G401 (cell line): ENCODE measurements at regions not wholly inside any gene's neighbourhood (a gene's known extent, or its start where the extent isn't known, plus 50 kb on each side); places are given as distances from the start of the nearest gene placed in this dataset.

Experiments
- DNase-seq: peaks from one replicate; pipeline ENCODE4 v3.0.0-alpha.2; 2015; ENCODE audit warnings: low spot score
- in situ Hi-C: cut with HindIII; loops from 2 replicates; pipeline ENCODE4 v1.10.0; 2016; ENCODE audit warnings: low sequenced_read_pairs, mixed read lengths

- DNase-seq = no peak
- in situ Hi-C loops = no loop called here
Observed at GRCh38 chr3:159150180-159150579, 348.3 kb downstream of the MFSD1 start.

GRCh38 chr3:159151130-159151529 is 349.3 kb downstream of the MFSD1 start:
- no peak for DNase-seq
- in situ Hi-C loops = no loop called here

GRCh38 chr3:159157275-159157674 is 355.4 kb downstream of the MFSD1 start:
- in situ Hi-C loops = no loop called here
- no peak for DNase-seq

- in situ Hi-C loops = no loop called here
- DNase-seq = no peak
Observed at GRCh38 chr3:159158213-159158612, 356.4 kb downstream of the MFSD1 start.

- in situ Hi-C loops = no loop called here
- DNase-seq = no peak
Observed at GRCh38 chr3:159158801-159159200, 356.9 kb downstream of the MFSD1 start.

- in situ Hi-C loops = no loop called here
- DNase-seq = no peak
Observed at GRCh38 chr3:159159546-159159945, 357.7 kb downstream of the MFSD1 start.

GRCh38 chr3:159163656-159164055 is 361.8 kb downstream of the MFSD1 start:
- DNase-seq = no peak
- in situ Hi-C loops = no loop called here

GRCh38 chr3:159165961-159166360 is 364.1 kb downstream of the MFSD1 start:
- DNase-seq = no peak
- in situ Hi-C loops = no loop called here

GRCh38 chr3:159166899-159167586 is 365.2 kb downstream of the MFSD1 start:
- DNase-seq = no peak
- in situ Hi-C loops = no loop called here

GRCh38 chr3:159168788-159169187 is 366.9 kb downstream of the MFSD1 start:
- in situ Hi-C loops = no loop called here
- DNase-seq = no peak

- DNase-seq = no peak
- in situ Hi-C loops = no loop called here
Observed at GRCh38 chr3:159169828-159170227, 368.0 kb downstream of the MFSD1 start.

GRCh38 chr3:159170436-159171003 is 368.7 kb downstream of the MFSD1 start:
- in situ Hi-C loops = no loop called here
- DNase-seq = no peak

GRCh38 chr3:159171333-159171732 is 369.5 kb downstream of the MFSD1 start:
- in situ Hi-C loops = no loop called here
- no peak for DNase-seq

- in situ Hi-C loops = no loop called here
- DNase-seq = no peak
Observed at GRCh38 chr3:159172473-159172872, 370.6 kb downstream of the MFSD1 start.

GRCh38 chr3:159174715-159175692 is 373.1 kb downstream of the MFSD1 start:
- DNase-seq = no peak
- in situ Hi-C loops = no loop called here

GRCh38 chr3:159178209-159178897 is 376.5 kb downstream of the MFSD1 start:
- in situ Hi-C loops = no loop called here
- no peak for DNase-seq

- in situ Hi-C loops = no loop called here
- no peak for DNase-seq
Observed at GRCh38 chr3:159182961-159183360, 381.1 kb downstream of the MFSD1 start.

GRCh38 chr3:159185443-159186050 is 383.7 kb downstream of the MFSD1 start:
- DNase-seq = no peak
- in situ Hi-C loops = no loop called here

- in situ Hi-C loops = no loop called here
- no peak for DNase-seq
Observed at GRCh38 chr3:159186581-159186980, 384.7 kb downstream of the MFSD1 start.
